ENCODE measurements at regions not wholly inside any gene's neighbourhood (a gene's known extent, or its start where the extent isn't known, plus 50 kb on each side); places are given as distances from the start of the nearest gene placed in this dataset.
"Not testable (repeated sequence)": the region's sequence is repeated elsewhere in the genome, so short reads cannot be mapped to it uniquely, and the experiment has no call there.

DNA sequence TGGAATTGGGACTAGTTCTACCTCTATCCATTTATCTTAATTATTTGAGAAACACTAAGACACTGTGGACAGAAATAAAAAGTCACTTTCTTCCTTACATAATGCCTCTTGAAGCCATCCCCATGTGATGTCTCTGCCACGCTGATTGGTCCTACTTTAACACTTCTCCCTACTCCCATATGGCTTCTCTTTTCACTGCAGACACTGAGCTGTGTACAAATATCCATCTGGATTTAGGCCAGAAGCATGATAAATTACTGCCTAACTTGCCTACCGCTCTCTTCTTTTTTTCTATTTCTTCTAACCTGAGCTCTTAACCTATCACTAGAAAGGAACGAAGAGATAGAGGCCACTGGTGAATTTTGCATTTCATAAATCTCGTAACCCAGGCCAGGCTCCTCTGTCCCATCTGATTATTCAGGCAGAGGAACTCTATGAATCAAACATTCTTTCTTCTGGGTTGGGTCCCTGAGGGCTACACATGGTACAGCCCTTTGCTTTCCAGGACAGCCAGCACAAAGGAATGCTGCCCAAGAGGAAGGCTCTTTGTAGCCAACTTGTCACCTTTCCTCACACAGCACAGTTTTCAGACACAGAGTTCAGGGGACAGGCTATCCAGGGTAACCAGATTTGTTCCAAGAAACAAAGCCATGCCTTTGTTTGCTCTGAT is 878.5 kb upstream of the LRRC4C start:
- no peak for DNase-seq

GRCh38 chr11:42344204-42344792 is 884.8 kb upstream of the LRRC4C start:
- DNase-seq = no peak

DNA sequence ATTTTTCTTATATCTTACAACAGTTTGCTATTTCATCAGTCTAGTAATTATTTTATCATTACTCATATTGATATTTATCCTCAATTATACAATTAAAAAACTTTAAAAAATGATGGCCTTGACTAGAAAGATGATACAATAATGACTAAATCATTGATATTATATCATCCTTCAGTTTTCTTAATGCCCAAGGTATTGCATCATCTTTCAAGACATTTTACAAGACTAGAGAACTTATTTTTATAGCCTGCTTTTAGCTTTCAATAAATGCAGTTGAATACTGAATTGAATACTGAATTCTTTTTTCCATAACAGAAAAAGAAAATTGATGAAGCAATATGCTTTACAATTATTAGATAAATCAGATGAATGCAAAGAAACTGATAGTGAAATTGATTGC is 886.5 kb upstream of the LRRC4C start:
- no peak for DNase-seq

- no peak for DNase-seq
Measured at GRCh38 chr11:42363701-42364100, 904.2 kb upstream of the LRRC4C start.

- DNase-seq = no peak
Measured at GRCh38 chr11:42390116-42390515, 921.7 kb upstream of the API5 start.

GRCh38 chr11:42397483-42397882 is 914.3 kb upstream of the API5 start:
- no peak for DNase-seq

DNA sequence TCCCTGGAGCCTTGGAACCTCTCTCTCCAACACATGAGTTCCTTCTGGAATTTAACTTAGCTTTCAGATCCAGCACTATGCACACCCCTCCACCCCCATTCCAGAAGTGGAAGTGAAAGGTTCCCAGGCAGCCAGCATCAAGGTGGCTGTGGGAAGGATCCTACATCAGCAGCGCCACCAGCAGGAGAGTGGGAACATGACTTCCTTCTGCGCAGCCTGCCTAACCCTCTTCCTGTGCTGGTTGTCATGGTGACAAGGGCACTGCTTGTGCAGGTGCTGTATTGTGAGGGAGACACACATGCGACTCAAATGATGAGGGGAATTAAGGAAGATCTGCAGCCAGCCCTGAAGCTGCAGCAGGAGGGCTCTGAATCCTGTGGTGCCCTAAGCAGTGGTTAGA is 904.5 kb upstream of the API5 start:
- DNase-seq = peak; percentile 34 to 47

- DNase-seq = no peak
Measured at GRCh38 chr11:42410251-42410955, 901.4 kb upstream of the API5 start.

DNA sequence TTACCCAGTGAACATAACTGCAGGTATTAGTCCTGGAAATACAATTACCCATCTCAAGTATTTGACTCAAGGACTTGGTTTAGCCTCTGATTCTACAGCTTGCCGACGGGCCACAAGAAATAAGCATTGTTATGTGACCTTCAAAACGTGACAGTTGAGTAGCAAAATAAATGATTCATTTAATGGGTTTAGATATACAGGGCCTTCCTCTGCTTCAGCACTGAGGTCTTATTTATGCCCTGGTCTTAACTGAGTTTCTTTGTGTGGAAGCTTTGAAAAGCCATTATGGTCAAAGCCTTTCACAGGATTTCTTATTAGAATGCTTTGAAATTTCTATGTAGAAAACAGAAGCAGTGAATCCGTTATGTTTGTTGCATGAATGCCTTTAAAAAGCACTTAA is 899.2 kb upstream of the API5 start:
- DNase-seq = no peak

- no peak for DNase-seq
Measured at GRCh38 chr11:42417691-42418090, 894.1 kb upstream of the API5 start.

- no peak for DNase-seq
Measured at GRCh38 chr11:42422090-42422489, 889.7 kb upstream of the API5 start.

GRCh38 chr11:42434911-42435310 is 876.9 kb upstream of the API5 start:
- not testable (repeated sequence) for DNase-seq

GRCh38 chr11:42444406-42444805 is 867.4 kb upstream of the API5 start:
- DNase-seq = no peak

DNA sequence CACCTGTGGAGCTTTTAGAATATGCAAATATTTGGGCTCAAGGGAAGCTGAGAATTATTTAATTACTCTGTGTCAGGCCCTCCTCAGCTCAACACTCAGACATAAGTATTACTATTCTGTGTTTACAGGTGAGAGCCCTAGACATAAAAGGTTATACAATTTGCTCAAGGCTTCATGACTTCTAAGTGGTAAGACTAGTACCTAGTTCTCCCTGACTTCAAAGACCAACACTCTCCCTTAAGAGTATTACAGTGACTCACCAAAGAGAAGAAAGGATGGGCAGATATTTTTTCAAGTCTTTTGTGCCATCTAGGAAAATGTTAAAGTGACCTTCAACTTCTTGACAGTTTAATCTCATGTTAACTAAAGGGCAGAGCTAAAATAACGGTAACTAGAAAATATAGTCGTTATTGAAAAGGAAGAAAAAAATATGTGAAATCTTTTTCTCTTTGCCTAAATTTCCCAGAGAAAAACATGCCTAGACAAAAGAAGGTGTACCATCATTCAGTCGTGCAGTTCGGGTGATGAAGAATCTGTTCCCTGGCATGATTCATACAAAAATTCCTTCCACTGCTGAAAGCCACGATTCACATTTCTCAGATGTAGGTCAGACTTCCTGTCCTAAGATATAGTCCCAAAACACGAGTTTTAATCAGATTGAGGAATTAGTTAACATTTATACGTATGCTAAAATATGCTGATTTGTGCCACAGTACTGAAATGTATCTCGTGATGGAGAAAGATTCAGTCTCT is 849.1 kb upstream of the API5 start:
- no peak for DNase-seq

DNA sequence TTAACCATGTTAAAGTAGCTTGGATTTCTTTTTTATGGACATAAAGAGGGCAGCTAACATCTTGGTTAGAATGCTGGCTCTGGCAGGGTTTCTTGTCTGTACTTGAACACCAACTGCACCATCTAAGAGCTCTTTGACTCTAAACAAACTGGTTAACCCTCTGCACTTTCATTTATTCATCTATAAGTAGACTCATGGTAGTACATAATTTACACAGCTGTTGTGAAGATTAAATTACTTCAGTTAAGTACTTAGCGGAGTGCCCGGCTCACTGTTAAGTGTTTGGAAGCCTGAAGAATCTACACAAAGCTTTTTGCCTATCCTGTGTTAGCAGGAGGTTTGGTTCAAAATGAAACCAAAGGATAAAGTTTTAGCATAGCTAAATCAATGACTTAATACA is 846.2 kb upstream of the API5 start:
- DNase-seq = no peak

- DNase-seq = no peak
Measured at GRCh38 chr11:42473106-42473505, 838.7 kb upstream of the API5 start.

DNA sequence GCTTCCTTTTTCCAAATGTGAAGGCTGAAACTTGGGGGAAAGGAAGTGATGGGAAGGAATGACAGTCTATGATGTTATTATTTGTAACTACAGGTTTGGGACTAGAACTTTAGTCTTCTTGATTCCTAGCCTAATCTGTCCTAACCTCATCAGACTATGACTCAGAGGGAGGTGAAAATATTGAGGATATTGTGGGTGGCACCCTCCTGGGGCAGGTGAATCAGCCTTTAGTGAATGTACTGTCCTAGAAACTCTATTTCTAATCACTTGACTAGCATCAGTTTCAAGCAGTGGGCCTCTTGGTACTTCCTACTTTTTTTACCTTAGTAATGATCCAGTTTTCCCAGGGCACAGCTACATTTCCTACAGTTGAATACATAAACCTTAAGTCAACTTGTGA is 829.0 kb upstream of the API5 start:
- no peak for DNase-seq

- no peak for DNase-seq
Measured at GRCh38 chr11:42490506-42490905, 821.3 kb upstream of the API5 start.

DNA sequence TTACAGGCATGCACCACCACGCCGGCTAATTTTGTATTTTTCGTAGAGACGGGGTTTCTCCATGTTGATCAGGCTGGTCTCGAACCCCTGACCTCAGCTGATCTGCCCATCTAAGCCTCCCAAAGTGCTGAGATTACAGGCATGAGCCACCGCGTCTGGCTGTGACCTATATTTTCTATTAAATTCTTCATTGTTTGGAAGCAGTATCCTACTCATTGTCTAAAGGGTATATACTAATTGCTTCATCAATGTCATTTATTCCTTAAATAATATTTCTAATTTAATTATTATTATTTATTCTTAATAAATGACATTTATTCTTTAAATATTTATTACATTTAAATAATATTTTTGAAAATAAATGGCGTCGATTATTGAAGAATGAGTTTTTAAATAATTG is 817.3 kb upstream of the API5 start:
- DNase-seq = no peak

- no peak for DNase-seq
Measured at GRCh38 chr11:42498971-42499370, 812.8 kb upstream of the API5 start.

DNA sequence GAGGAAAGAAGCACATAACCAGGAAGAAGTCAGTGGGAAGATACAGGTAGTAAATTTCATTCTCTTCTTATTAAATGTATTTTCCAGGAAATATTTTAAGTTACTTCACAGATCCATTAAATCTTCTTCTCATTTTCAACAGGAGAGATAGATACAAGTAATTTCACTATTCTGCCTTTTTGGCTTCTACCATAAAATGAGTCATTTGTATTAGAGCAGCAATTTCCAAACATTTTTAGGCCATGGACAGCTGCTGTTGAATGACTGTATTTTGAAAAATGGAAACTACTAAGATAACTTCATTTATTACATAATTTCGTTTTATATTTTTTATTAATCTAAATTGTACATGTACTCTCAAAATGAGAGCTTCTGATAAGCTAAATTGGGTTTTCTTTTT is 809.6 kb upstream of the API5 start:
- DNase-seq = no peak

DNA sequence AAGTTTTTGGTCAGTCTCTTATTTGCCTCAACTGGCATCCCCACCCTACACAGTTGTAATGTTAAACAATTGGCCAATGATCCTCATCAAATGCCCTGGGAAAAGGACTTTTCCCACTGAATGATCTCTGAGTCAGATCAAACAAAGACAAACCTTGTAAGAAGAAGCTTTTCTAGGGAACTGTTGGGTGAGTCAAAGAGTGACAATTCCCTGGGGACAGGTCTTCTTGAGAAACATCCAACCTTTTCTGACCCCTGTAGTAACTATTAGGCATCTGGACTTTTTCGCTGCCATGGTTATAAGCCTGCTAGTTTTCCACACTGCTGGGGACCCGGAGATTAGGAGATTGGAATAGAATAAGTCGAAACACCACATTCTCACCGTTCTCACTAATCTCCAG is 789.8 kb upstream of the API5 start:
- no peak for DNase-seq

GRCh38 chr11:42524534-42525227 is 787.1 kb upstream of the API5 start:
- peak; percentile 25 to 48 for DNase-seq

Data from NCI-H2081 (cell line).